ENCODE measurements at regions not wholly inside any gene's neighbourhood (a gene's known extent, or its start where the extent isn't known, plus 50 kb on each side); places are given as distances from the start of the nearest gene placed in this dataset.

- Mint-ChIP-seq H3K4me1 (ENCODE audit: unreplicated experiment) (peaks cover 6% of the 10 kb centered on the region), H3K27me3 (ENCODE audit: unreplicated experiment) (peaks cover 25% of the 10 kb centered on the region), H3K27ac (ENCODE audit: unreplicated experiment) (no peak overlapping the region), H3K36me3 (ENCODE audit: unreplicated experiment) (no peaks in the 10 kb centered on the region), H3K4me3 (ENCODE audit: unreplicated experiment) (no peak overlapping the region), H3K9me3 (ENCODE audit: unreplicated experiment) (no peaks in the 10 kb centered on the region)
- no peak for DNase-seq (ENCODE audit: extremely low spot score, unreplicated experiment)
- TF ChIP-seq CTCF (IDR thresholded peaks at IDR 0.05): no peak
Observed at GRCh38 chr10:117688358-117688757, 145.8 kb downstream of the EMX2 start.

GRCh38 chr10:117689566-117689965 lies 147.0 kb downstream of the EMX2 start:
- no peak overlapping the region for H3K27ac Mint-ChIP-seq (ENCODE audit: unreplicated experiment)
- H3K4me1 Mint-ChIP-seq (ENCODE audit: unreplicated experiment): peaks cover 3% of the 10 kb centered on the region
- no peak overlapping the region for H3K4me3 Mint-ChIP-seq (ENCODE audit: unreplicated experiment)
- no peaks in the 10 kb centered on the region for H3K36me3 Mint-ChIP-seq (ENCODE audit: unreplicated experiment)
- DNase-seq (ENCODE audit: extremely low spot score, unreplicated experiment): no peak
- no peak for TF ChIP-seq CTCF (IDR thresholded peaks at IDR 0.05)
- H3K27me3 Mint-ChIP-seq (ENCODE audit: unreplicated experiment): peaks cover 25% of the 10 kb centered on the region
- no peaks in the 10 kb centered on the region for H3K9me3 Mint-ChIP-seq (ENCODE audit: unreplicated experiment)

- H3K4me1 Mint-ChIP-seq (ENCODE audit: unreplicated experiment): peaks cover 1% of the 10 kb centered on the region
- no peak for DNase-seq (ENCODE audit: extremely low spot score, unreplicated experiment)
- no peaks in the 10 kb centered on the region for H3K9me3 Mint-ChIP-seq (ENCODE audit: unreplicated experiment)
- H3K36me3 Mint-ChIP-seq (ENCODE audit: unreplicated experiment): no peaks in the 10 kb centered on the region
- peaks cover 25% of the 10 kb centered on the region for H3K27me3 Mint-ChIP-seq (ENCODE audit: unreplicated experiment)
- H3K27ac Mint-ChIP-seq (ENCODE audit: unreplicated experiment): no peak overlapping the region
- no peak overlapping the region for H3K4me3 Mint-ChIP-seq (ENCODE audit: unreplicated experiment)
- no peak for TF ChIP-seq CTCF (IDR thresholded peaks at IDR 0.05)
Observed at GRCh38 chr10:117690359-117690758, 147.8 kb downstream of the EMX2 start.

GRCh38 chr10:117694190-117694589 lies 151.6 kb downstream of the EMX2 start:
- Mint-ChIP-seq H3K4me1 (ENCODE audit: unreplicated experiment) (no peaks in the 10 kb centered on the region), H3K9me3 (ENCODE audit: unreplicated experiment) (no peaks in the 10 kb centered on the region), H3K27ac (ENCODE audit: unreplicated experiment) (no peak overlapping the region), H3K4me3 (ENCODE audit: unreplicated experiment) (no peak overlapping the region), H3K27me3 (ENCODE audit: unreplicated experiment) (peaks cover 20% of the 10 kb centered on the region), H3K36me3 (ENCODE audit: unreplicated experiment) (no peaks in the 10 kb centered on the region)
- no peak for TF ChIP-seq CTCF (IDR thresholded peaks at IDR 0.05)
- DNase-seq (ENCODE audit: extremely low spot score, unreplicated experiment): no peak

GRCh38 chr10:117697402-117697801 lies 154.9 kb downstream of the EMX2 start:
- no peaks in the 10 kb centered on the region for H3K9me3 Mint-ChIP-seq (ENCODE audit: unreplicated experiment)
- no peak for DNase-seq (ENCODE audit: extremely low spot score, unreplicated experiment)
- H3K27me3 Mint-ChIP-seq (ENCODE audit: unreplicated experiment): peaks cover 7% of the 10 kb centered on the region
- no peaks in the 10 kb centered on the region for H3K36me3 Mint-ChIP-seq (ENCODE audit: unreplicated experiment)
- no peak for TF ChIP-seq CTCF (IDR thresholded peaks at IDR 0.05)
- H3K27ac Mint-ChIP-seq (ENCODE audit: unreplicated experiment): no peak overlapping the region
- H3K4me1 Mint-ChIP-seq (ENCODE audit: unreplicated experiment): no peaks in the 10 kb centered on the region
- H3K4me3 Mint-ChIP-seq (ENCODE audit: unreplicated experiment): no peak overlapping the region
